ENCODE measurements at regions not wholly inside any gene's neighbourhood (a gene's known extent, or its start where the extent isn't known, plus 50 kb on each side); places are given as distances from the start of the nearest gene placed in this dataset.
"Not testable (repeated sequence)": the region's sequence is repeated elsewhere in the genome, so short reads cannot be mapped to it uniquely, and the experiment has no call there.

DNA sequence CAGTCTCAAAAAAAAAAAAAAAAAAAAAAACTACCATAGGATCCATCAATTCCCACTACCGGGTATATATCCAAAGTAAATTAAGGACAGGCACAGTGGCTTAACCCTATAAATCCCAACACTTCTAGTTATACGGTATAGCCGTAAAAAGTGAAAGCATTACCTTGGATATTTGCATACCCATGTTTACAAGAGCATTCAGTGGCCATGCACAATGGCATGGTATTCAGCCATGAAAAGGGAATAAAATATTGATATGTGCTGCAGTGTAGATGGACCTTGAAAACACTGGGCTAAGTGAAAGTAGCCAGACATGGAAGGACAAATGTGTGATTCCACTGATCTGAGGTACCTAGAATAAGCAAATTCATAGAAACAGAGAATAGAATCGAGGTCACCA is 111.8 kb upstream of the CAB39 start:
- Histone ChIP-seq H3K9ac (ENCODE audit: low read depth, low read length, poor library complexity) (no peak overlapping the region), H3K27me3 (ENCODE audit: control insufficient read depth in 3 of 3, insufficient read depth in 3 of 3, low read depth in 1 of 3, low read length in 3 of 3) (no peaks in the 10 kb centered on the region), H2BK15ac (ENCODE audit: low read length) (no peak overlapping the region), H2BK5ac (ENCODE audit: low read length) (no peak overlapping the region), H3K18ac (ENCODE audit: low read length) (no peak overlapping the region), H3K4me2 (ENCODE audit: insufficient read depth, low read length, poor library complexity, severe bottlenecking) (no peak overlapping the region), H3K27ac (replicated peaks; ENCODE audit: low read length) (no peak overlapping the region), H3K4me3 (ENCODE audit: low read length in 2 of 2) (no peak overlapping the region), H4K91ac (ENCODE audit: low read depth, low read length, poor library complexity) (no peak overlapping the region), H3K4me1 (ENCODE audit: control insufficient read depth in 2 of 2, insufficient read depth in 1 of 2, low read depth in 1 of 2, low read length in 2 of 2) (no peaks in the 10 kb centered on the region), H4K8ac (ENCODE audit: low read depth, low read length) (no peak overlapping the region), H2BK12ac (ENCODE audit: low read length) (no peak overlapping the region), H3K79me1 (ENCODE audit: low read depth, low read length) (no peaks in the 10 kb centered on the region), H3K4ac (ENCODE audit: low read length) (no peak overlapping the region), H3K14ac (ENCODE audit: low read length) (no peak overlapping the region), H2AFZ (ENCODE audit: low read length) (no peak overlapping the region), H2BK120ac (ENCODE audit: low read depth, low read length) (no peak overlapping the region), H3K23ac (ENCODE audit: low read depth, low read length, poor library complexity) (no peak overlapping the region), H3K9me3 (replicated peaks in 1 of 2; ENCODE audit: control insufficient read depth in 2 of 2, insufficient read depth in 1 of 2, low read depth in 1 of 2, low read length in 2 of 2) (no peaks in the 10 kb centered on the region), H3K36me3 (replicated peaks in 1 of 2; ENCODE audit: control insufficient read depth in 2 of 2, insufficient read depth in 2 of 2, low read length in 2 of 2) (no peaks in the 10 kb centered on the region), H2AK5ac (ENCODE audit: low read depth, low read length) (no peak overlapping the region)
- DNase-seq (ENCODE audit: low spot score), result no peak
- WGBS, 2 donors (ENCODE audit: extremely low coverage in 2 of 2, insufficient read length in 2 of 2, insufficient replicate concordance in 1 of 2), result 100% methylated on average over 1 of the region's 4 CpGs; no CpG with 5 or more reads in 1 of the 2 donors

DNA sequence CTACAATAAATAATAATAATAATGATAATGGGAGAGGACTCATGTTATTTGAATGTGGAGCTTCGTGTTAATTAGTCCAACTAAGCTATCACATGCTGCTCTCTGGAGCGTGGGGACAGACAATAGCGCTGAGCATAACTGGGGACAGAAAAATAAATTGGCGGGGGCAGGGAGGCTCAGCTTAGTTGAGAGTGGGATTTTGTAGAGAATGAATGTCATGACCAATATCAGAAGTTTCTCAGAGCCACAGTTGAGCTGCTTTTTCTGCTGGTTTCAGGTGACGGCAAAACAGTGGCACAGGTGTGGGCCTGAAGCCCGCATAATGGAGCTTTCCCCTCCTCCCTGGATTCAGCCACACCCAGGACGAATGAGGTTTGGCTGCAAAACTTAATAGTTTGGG is 111.1 kb upstream of the CAB39 start:
- no peak for DNase-seq (ENCODE audit: low spot score)
- Histone ChIP-seq H3K4me1 (ENCODE audit: control insufficient read depth in 2 of 2, insufficient read depth in 1 of 2, low read depth in 1 of 2, low read length in 2 of 2) (no peaks in the 10 kb centered on the region), H3K4me2 (ENCODE audit: insufficient read depth, low read length, poor library complexity, severe bottlenecking) (no peak overlapping the region), H2BK120ac (ENCODE audit: low read depth, low read length) (no peak overlapping the region), H3K4ac (ENCODE audit: low read length) (no peak overlapping the region), H3K79me1 (ENCODE audit: low read depth, low read length) (no peaks in the 10 kb centered on the region), H3K4me3 (ENCODE audit: low read length in 2 of 2) (no peak overlapping the region), H3K23ac (ENCODE audit: low read depth, low read length, poor library complexity) (no peak overlapping the region), H3K36me3 (replicated peaks in 1 of 2; ENCODE audit: control insufficient read depth in 2 of 2, insufficient read depth in 2 of 2, low read length in 2 of 2) (no peaks in the 10 kb centered on the region), H2AFZ (ENCODE audit: low read length) (no peak overlapping the region), H3K9ac (ENCODE audit: low read depth, low read length, poor library complexity) (no peak overlapping the region), H2BK5ac (ENCODE audit: low read length) (no peak overlapping the region), H2AK5ac (ENCODE audit: low read depth, low read length) (no peak overlapping the region), H3K14ac (ENCODE audit: low read length) (no peak overlapping the region), H2BK15ac (ENCODE audit: low read length) (no peak overlapping the region), H4K91ac (ENCODE audit: low read depth, low read length, poor library complexity) (no peak overlapping the region), H2BK12ac (ENCODE audit: low read length) (no peak overlapping the region), H3K18ac (ENCODE audit: low read length) (no peak overlapping the region), H3K27ac (replicated peaks; ENCODE audit: low read length) (no peak overlapping the region), H4K8ac (ENCODE audit: low read depth, low read length) (no peak overlapping the region), H3K9me3 (replicated peaks in 1 of 2; ENCODE audit: control insufficient read depth in 2 of 2, insufficient read depth in 1 of 2, low read depth in 1 of 2, low read length in 2 of 2) (no peaks in the 10 kb centered on the region), H3K27me3 (ENCODE audit: control insufficient read depth in 3 of 3, insufficient read depth in 3 of 3, low read depth in 1 of 3, low read length in 3 of 3) (no peaks in the 10 kb centered on the region)
- WGBS, 2 donors (ENCODE audit: extremely low coverage in 2 of 2, insufficient read length in 2 of 2, insufficient replicate concordance in 1 of 2), result no CpG with 5 or more reads among the region's 7 CpGs

DNA sequence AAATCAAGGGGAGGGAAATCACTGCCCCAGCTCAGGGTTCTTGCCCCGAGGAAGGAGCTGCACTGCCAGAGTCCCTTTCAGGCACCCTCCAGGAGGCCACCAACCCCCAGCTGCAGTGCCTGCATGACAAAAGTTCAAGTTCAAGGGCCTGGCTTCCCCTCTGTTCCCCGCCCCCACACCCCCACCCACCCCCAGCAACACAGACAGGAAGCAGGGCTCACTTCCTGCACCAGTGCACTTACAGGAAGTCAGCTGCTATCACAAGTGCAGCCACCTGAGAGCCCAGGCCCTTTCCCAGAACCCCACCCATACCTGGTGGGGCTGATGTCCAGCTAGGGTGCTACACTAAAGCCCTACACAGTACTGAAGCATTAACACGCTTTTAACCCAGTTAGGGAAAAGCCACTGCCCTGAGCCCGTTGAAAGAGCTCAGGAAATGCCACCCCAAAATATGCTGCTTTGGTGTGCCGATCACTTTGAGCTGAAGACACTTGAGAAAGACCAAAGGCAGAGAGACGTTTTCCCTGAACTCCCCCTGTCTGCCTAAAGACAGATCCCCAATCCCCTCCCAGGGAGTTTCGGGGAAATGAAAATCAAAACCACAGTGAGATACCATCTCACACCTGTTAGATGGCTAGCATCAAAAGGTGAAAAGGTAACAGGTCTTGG is 109.9 kb upstream of the CAB39 start:
- no peak overlapping the region for H3K4me2 ChIP-seq (ENCODE audit: insufficient read depth, low read length, poor library complexity, severe bottlenecking)
- H3K36me3 ChIP-seq (replicated peaks in 1 of 2; ENCODE audit: control insufficient read depth in 2 of 2, insufficient read depth in 2 of 2, low read length in 2 of 2), result no peaks in the 10 kb centered on the region
- H3K27me3 ChIP-seq (ENCODE audit: control insufficient read depth in 3 of 3, insufficient read depth in 3 of 3, low read depth in 1 of 3, low read length in 3 of 3), result no peaks in the 10 kb centered on the region
- H4K8ac ChIP-seq (ENCODE audit: low read depth, low read length), result no peak overlapping the region
- no peak overlapping the region for H2BK15ac ChIP-seq (ENCODE audit: low read length)
- WGBS, 2 donors (ENCODE audit: extremely low coverage in 2 of 2, insufficient read length in 2 of 2, insufficient replicate concordance in 1 of 2), result no CpG with 5 or more reads among the region's 7 CpGs
- H2BK120ac ChIP-seq (ENCODE audit: low read depth, low read length), result no peak overlapping the region
- H3K9me3 ChIP-seq (replicated peaks in 1 of 2; ENCODE audit: control insufficient read depth in 2 of 2, insufficient read depth in 1 of 2, low read depth in 1 of 2, low read length in 2 of 2), result no peaks in the 10 kb centered on the region
- H3K23ac ChIP-seq (ENCODE audit: low read depth, low read length, poor library complexity), result no peak overlapping the region
- no peaks in the 10 kb centered on the region for H3K79me1 ChIP-seq (ENCODE audit: low read depth, low read length)
- no peak overlapping the region for H4K91ac ChIP-seq (ENCODE audit: low read depth, low read length, poor library complexity)
- H2BK12ac ChIP-seq (ENCODE audit: low read length), result no peak overlapping the region
- no peak overlapping the region for H2BK5ac ChIP-seq (ENCODE audit: low read length)
- no peak overlapping the region for H2AFZ ChIP-seq (ENCODE audit: low read length)
- DNase-seq (ENCODE audit: low spot score), result no peak
- H3K4me3 ChIP-seq (ENCODE audit: low read length in 2 of 2), result no peak overlapping the region
- no peaks in the 10 kb centered on the region for H3K4me1 ChIP-seq (ENCODE audit: control insufficient read depth in 2 of 2, insufficient read depth in 1 of 2, low read depth in 1 of 2, low read length in 2 of 2)
- no peak overlapping the region for H3K18ac ChIP-seq (ENCODE audit: low read length)
- no peak overlapping the region for H3K9ac ChIP-seq (ENCODE audit: low read depth, low read length, poor library complexity)
- H2AK5ac ChIP-seq (ENCODE audit: low read depth, low read length), result no peak overlapping the region
- no peak overlapping the region for H3K4ac ChIP-seq (ENCODE audit: low read length)
- no peak overlapping the region for H3K14ac ChIP-seq (ENCODE audit: low read length)
- no peak overlapping the region for H3K27ac ChIP-seq (replicated peaks; ENCODE audit: low read length)

DNA sequence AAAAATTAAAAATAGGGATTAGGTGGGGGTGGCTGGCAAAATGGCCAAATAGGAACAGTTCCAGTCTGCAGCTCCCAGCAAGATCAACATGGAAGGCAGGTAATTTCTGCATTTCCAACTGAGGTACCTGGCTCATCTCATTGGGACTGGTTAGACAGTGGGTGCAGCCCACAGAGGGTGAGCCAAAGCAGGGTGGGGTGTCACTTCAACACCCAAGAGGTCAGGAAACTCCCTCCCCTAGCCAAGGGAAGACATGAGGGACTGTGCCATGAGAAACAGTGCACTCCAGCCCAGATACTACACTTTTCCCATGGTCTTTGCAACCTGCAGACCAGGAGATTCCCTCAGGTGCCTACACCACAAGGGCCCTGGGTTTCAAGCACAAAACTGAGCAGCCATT is 109.3 kb upstream of the CAB39 start:
- not testable (repeated sequence) for H2BK120ac ChIP-seq (ENCODE audit: low read depth, low read length); H4K8ac ChIP-seq (ENCODE audit: low read depth, low read length); H3K14ac ChIP-seq (ENCODE audit: low read length); H3K23ac ChIP-seq (ENCODE audit: low read depth, low read length, poor library complexity); H2BK15ac ChIP-seq (ENCODE audit: low read length); H3K4me2 ChIP-seq (ENCODE audit: insufficient read depth, low read length, poor library complexity, severe bottlenecking); H3K27ac ChIP-seq (replicated peaks; ENCODE audit: low read length); H3K9ac ChIP-seq (ENCODE audit: low read depth, low read length, poor library complexity); H3K9me3 ChIP-seq (replicated peaks in 1 of 2; ENCODE audit: control insufficient read depth in 2 of 2, insufficient read depth in 1 of 2, low read depth in 1 of 2, low read length in 2 of 2); H3K36me3 ChIP-seq (replicated peaks in 1 of 2; ENCODE audit: control insufficient read depth in 2 of 2, insufficient read depth in 2 of 2, low read length in 2 of 2); H2BK12ac ChIP-seq (ENCODE audit: low read length); H3K4me1 ChIP-seq (ENCODE audit: control insufficient read depth in 2 of 2, insufficient read depth in 1 of 2, low read depth in 1 of 2, low read length in 2 of 2); H4K91ac ChIP-seq (ENCODE audit: low read depth, low read length, poor library complexity); H3K18ac ChIP-seq (ENCODE audit: low read length); H3K4me3 ChIP-seq (ENCODE audit: low read length in 2 of 2); H2BK5ac ChIP-seq (ENCODE audit: low read length); H3K79me1 ChIP-seq (ENCODE audit: low read depth, low read length); H2AFZ ChIP-seq (ENCODE audit: low read length); DNase-seq (ENCODE audit: low spot score); H3K27me3 ChIP-seq (ENCODE audit: control insufficient read depth in 3 of 3, insufficient read depth in 3 of 3, low read depth in 1 of 3, low read length in 3 of 3); H3K4ac ChIP-seq (ENCODE audit: low read length); H2AK5ac ChIP-seq (ENCODE audit: low read depth, low read length)

All from neuronal stem cell (in vitro differentiated cells).